Activated CD8-positive, alpha-beta memory T cell treated with anti-CD3 and anti-CD28 coated beads, Interleukin-2, amount 50 U/mL, for 4 hours (primary cell): ENCODE measurements at regions not wholly inside any gene's neighbourhood (a gene's known extent, or its start where the extent isn't known, plus 50 kb on each side); places are given as distances from the start of the nearest gene placed in this dataset.
"Not testable (repeated sequence)": the region's sequence is repeated elsewhere in the genome, so short reads cannot be mapped to it uniquely, and the experiment has no call there.

Experiments
- DNase-seq: peaks from one replicate; pipeline ENCODE4 v3.0.0-alpha.2; 2020

DNA sequence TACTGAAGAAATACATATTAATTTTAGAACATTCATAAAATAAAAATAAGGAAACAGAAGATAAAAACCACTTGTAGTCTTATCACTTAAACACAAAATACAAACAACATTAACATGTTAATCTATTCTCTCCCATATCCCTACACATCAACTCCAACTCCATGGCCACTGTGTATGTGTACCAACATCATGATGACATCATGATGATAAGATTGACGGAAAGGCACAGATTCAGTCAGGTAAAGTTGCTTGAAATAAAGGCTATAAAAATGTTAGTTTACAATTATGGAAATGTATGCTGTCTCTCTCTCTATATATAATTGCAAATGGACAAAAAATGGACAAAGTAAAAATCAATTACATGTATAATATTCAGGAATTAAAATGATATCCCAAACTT, 388.5 kb upstream of the UBE2E3 start:
- no peak for DNase-seq

DNA sequence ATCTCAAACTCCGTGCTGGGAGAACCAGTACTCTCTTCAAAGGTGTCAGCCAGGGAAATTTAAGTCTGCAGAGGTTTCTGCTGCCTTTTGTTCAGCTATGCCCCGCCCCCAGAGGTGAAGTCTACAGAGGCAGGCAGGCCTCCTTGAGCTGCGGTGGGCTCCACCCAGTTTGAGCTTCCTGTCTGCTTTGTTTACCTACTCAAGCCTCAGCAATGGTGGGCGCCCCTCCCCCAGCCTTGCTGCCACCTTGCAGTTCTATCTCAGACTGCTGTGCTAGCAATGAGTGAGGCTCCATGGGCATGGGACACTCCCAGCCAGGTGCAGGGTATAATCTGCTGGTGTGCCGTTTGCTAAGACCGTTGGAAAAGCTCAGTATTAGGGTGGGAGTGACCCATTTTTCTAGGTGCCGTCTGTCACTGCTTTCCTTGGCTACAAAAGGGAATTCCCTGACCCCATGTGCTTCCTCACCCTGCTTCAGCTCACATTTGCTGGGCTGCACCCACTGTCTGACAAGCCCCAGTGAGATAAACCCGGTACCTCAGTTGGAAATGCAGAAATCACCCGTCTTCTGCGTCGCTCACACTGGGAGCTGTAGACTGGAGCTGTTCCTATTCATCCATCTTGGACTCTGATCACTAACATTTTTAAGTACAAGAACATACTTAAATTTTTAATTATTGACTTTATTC, 389.2 kb upstream of the UBE2E3 start:
- not testable (repeated sequence) for DNase-seq

DNA sequence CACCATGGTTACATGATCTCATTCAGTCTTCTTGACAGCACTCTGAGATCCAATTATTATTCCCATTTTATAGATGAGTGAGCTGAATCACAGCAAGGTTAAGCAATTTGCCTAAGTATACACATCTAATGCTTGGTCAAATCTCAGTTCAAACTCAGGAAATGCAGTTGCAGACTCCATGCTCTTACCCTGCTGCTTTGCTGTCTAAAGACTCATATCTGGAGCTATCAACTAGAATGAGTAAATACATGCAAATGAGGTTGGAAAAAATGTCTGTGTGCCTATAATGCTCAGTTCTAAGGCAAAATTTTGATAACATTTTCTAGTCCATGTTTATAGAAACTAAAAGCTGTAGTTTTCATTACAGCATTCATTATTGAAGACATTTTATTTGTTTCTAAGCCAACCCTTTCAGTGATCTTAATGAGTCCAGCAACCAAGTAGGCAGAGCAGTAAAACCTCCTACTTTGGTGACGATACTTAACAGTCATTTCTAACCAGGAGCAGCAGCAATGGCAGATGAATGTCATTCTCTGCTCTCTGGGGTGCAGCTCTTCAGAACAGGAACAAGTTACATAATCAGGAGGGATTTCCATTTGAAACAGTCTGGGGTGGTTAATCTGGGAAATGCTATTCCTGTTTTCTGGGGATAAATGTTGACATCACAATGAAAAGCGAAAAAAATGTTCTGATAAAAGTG, 396.8 kb upstream of the UBE2E3 start:
- DNase-seq = no peak

GRCh38 chr2:180579388-180579787, 401.0 kb upstream of the UBE2E3 start:
- no peak for DNase-seq

DNA sequence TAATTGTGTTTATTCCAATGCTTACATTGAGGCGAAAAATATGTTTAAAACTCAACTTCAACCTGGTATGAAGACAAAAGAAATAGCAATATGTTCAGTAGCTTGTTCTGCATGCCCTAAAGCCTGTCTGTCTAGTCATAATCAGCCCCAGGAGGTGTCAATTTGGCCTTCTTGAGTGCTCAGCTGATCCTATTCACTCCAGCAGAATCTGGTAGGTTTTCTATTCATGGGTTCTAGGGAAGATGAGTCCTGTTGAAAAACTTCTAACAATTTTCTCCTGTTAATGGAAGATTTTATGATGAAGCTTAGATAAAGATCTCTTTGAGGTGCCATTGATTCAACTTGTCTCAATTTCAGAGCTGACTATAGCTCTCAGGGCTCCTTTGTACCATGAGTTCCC, 402.0 kb upstream of the UBE2E3 start:
- DNase-seq = no peak

GRCh38 chr2:180577567-180577966, 402.8 kb upstream of the UBE2E3 start:
- no peak for DNase-seq

DNA sequence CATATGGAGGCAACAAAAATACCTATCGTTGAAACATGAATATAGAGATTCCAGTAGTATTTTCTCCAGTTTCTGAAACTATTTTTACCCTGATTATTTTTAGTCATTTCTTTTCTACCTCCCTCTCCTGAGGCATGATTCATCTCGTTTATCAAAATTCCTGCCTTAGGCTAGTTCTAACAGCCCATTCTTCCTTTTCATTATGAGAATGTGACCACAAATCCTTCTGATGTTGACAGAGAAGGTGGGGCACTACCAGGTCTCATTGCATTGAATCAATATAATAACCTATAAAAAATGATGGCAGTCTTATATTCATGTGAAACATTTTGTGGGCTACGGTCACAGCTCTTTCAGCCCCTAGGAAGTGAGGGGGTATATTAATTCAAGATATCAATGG, 406.5 kb upstream of the UBE2E3 start:
- DNase-seq = no peak

DNA sequence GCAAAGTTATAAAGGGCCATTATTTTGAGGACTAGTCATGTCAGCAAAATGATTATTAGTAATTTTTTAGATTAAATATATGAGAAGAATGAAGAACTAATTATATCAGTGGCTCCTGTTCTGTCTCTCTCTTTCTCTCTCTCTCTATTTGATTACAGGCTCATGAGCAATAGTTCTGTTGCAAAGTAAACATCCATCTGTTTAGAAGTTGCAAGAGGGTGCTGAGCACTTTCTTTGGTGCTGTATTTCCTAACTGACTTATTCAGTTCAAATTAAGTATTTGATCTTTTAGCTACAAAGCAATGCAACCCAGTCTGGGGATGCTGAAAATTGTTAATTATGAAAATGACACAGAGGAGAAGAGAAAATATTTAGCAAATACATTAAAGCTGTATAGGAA, 408.1 kb upstream of the UBE2E3 start:
- DNase-seq = no peak

DNA sequence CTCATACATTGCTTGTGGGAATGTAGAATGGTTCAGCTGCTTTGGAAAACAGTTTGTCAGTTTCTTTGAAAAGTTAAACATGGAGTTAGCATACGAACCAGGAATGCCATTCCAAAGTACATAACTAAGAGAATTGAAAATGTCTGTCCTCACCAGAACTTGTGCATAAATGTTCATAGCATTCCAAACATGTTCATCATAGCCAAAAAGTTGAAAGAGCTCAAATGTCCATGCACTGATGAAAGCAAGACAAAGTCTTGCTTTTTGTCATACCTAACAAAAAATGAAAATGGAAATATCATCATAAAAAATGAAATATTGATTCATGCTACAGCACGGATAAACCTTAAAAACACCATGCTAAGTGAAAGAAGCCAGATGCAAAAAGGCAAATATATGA, 408.8 kb upstream of the UBE2E3 start:
- DNase-seq = no peak

DNA sequence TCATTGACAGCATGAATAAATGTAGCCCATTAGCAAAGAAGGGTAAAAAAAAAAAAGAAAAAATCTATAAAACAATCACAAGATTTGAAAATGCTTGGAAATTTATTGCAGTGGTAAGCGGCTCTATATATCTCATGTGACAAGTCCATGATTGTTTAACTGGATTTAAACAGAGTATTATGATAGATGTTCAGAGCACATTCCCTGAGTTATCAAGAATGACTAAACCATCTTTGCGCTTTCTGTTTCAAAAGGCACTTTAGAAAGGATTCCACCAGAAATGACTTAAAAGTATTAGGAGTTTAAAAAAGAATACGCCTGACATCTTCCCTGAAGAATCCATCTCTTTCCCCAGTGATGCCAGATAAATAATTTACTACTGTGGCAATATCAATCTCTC, 409.5 kb upstream of the UBE2E3 start:
- DNase-seq = no peak

- no peak for DNase-seq
Observed at GRCh38 chr2:180564051-180564450, 416.4 kb upstream of the UBE2E3 start.

DNA sequence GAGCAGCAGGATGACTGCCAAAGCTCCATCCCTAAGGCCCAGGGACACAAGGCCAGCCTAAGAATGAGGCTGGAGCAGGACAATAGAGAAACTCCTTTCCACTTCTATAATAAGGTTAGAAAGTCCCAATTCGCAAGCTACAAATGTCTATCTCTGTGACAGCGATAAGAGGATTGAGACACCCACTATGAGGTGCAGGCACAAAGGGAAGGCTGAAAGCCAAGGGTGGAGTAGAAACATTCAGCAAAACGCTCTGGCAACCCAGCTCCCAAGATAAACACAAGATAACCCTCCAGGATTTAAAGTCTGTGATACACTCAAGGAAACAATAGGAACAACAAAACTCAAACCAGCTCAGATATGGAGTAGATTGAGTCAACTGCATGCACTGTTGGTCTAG, 418.0 kb upstream of the UBE2E3 start:
- DNase-seq = no peak

- no peak for DNase-seq
Observed at GRCh38 chr2:180559771-180560170, 420.6 kb upstream of the UBE2E3 start.

- no peak for DNase-seq
Observed at GRCh38 chr2:180559038-180559437, 421.4 kb upstream of the UBE2E3 start.

GRCh38 chr2:180555391-180555965, 424.9 kb upstream of the UBE2E3 start:
- DNase-seq = no peak

DNA sequence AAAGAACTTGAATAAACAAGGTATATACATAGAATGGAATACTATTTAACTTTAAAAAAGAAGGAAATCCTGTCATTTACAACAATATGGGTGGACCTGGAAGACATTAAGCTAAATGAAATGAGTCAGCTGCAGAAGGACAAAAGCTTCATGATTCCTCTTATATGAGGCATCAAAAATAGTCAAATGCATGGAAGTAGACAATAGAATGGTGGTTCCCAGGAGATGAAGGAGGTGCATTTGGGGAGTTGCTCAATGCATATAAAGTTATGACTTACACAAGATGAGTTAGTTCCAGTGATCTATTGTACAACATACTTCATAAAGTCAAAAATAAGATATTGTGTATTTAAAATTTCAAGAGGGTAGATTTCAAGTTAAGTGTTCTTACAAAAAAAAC, 426.1 kb upstream of the UBE2E3 start:
- DNase-seq = no peak

DNA sequence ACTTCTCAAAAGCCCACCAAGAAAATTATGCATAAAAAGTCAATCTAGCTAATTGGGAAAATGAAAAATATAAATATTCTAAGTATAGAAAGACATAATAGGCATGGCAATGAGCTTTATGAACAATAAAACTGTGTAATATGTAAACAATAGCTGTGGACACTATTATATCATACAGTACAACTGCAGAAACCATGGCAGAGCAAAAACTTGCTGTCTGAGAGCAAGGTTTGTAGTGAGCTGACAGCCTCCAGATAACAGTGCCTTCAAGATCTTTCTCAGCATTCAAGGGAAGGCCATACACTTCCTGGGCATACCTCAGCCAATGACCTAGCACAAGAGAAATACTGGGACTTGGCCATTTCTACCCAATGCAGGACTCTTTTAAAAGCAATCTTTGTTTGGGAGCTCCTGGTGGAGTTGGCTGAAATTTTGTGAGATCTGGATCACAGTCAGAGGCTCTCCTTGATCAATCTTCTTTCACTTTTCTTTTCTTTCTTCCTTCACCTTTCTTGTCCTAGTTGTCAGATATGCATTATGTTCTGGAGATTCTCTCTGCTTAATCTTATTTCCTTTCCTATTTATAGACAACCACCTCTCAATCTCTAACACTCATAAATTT, 427.2 kb upstream of the UBE2E3 start:
- no peak for DNase-seq

DNA sequence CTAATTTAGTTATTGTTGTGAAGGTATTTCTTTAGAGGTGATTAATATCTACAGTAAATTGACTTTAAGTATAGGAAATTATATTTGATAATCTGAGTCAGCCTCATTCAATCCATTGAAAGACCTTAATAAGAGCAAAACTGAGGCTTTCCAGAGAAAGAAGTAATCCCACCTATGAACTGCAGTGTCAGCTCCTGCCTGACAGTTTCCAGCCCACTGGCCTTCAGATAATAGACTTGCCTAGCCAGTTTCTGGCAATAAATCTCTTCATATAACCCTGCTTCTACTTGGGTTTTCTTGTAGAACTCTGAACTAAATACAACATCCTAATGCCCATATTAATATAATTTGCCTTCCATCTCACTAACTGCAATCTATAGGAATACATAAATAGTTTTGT, 437.9 kb upstream of the UBE2E3 start:
- DNase-seq = no peak

DNA sequence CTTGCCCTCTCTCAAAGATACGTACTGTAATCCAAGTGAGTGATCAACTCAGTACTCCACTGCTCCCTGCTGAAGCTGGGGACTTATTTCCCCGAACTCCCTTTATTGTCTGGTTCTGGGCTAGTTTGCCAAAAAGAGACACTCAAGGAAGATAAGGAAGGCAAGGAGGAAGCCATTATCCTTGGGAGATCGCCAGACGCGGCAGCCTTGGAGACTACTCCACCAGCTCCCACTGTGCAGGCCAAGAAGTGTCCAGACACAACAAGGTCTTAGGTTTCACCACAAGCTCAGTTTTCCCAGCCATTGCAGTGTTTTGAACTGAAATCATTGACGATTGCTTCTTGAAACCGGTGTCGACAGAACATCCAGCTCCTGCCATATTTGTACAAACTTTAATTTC, 439.6 kb upstream of the UBE2E3 start:
- DNase-seq = no peak

GRCh38 chr2:180539541-180539940, 440.9 kb upstream of the UBE2E3 start:
- no peak for DNase-seq

- no peak for DNase-seq
Observed at GRCh38 chr2:180535289-180535688, 445.1 kb upstream of the UBE2E3 start.

DNA sequence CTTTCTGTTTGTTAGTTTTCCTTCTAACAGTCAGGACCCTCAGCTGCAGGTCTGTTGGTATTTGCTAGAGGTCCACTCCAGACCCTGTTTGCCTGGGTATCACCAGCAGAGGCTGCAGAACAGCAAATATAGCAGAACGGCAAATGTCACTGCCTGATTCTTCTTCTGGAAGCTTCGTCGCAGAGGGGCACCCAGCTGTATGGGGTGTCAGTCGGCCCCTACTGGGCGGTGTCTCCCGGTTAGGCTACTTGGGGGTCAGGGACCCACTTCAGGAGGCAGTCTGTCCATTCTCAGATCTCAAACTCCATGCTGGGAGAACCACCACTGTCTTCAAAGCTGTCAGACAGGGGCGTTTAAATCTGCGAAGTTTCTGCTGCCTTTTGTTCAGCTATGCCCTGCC, 448.6 kb upstream of the UBE2E3 start:
- DNase-seq = not testable (repeated sequence)

DNA sequence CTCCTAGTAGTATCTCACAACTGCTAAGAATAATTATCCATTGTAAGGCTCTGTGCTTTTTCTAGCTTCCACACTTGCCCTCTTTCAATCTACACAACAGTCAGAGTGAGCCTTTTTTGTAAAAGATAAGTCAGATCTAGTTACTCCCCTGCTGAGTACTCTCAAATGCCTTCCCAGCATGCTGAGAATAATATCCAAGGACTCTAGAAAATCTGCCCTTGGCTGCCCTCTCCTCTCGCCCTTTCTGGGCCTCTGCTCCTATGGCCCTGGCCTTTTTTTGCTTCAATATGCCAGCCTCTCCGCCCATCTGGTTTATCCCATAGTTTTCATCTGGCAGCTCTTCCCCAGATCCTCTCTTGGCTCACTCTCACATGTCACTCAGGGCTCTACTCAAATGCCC, 455.9 kb upstream of the UBE2E3 start:
- no peak for DNase-seq
